ENCODE measurements at regions not wholly inside any gene's neighbourhood (a gene's known extent, or its start where the extent isn't known, plus 50 kb on each side); places are given as distances from the start of the nearest gene placed in this dataset.

- no peak for DNase-seq (ENCODE audit: low spot score)
Measured at GRCh38 chr6:156562636-156563035, 214.5 kb upstream of the ARID1B start.

- DNase-seq (ENCODE audit: low spot score), result no peak
Measured at GRCh38 chr6:156562019-156562418, 215.2 kb upstream of the ARID1B start.

GRCh38 chr6:156560476-156560875 is 216.7 kb upstream of the ARID1B start:
- DNase-seq (ENCODE audit: low spot score), result no peak

- DNase-seq (ENCODE audit: low spot score), result no peak
Measured at GRCh38 chr6:156559162-156559690, 218.0 kb upstream of the ARID1B start.

GRCh38 chr6:156557911-156558259 is 219.3 kb upstream of the ARID1B start:
- no peak for DNase-seq (ENCODE audit: low spot score)

- DNase-seq (ENCODE audit: low spot score), result peak; percentile 31
Measured at GRCh38 chr6:156557251-156557910, 219.8 kb upstream of the ARID1B start.

GRCh38 chr6:156556811-156557210 is 220.4 kb upstream of the ARID1B start:
- DNase-seq (ENCODE audit: low spot score), result no peak

GRCh38 chr6:156555116-156555515 is 222.1 kb upstream of the ARID1B start:
- no peak for DNase-seq (ENCODE audit: low spot score)

- no peak for DNase-seq (ENCODE audit: low spot score)
Measured at GRCh38 chr6:156554160-156554559, 223.0 kb upstream of the ARID1B start.

GRCh38 chr6:156552849-156553248 is 224.3 kb upstream of the ARID1B start:
- no peak for DNase-seq (ENCODE audit: low spot score)

- DNase-seq (ENCODE audit: low spot score), result no peak
Measured at GRCh38 chr6:156550949-156551348, 226.2 kb upstream of the ARID1B start.

- no peak for DNase-seq (ENCODE audit: low spot score)
Measured at GRCh38 chr6:156545931-156546330, 231.2 kb upstream of the ARID1B start.

GRCh38 chr6:156545021-156545420 is 232.2 kb upstream of the ARID1B start:
- no peak for DNase-seq (ENCODE audit: low spot score)

- no peak for DNase-seq (ENCODE audit: low spot score)
Measured at GRCh38 chr6:156544046-156544445, 233.1 kb upstream of the ARID1B start.

- DNase-seq (ENCODE audit: low spot score), result no peak
Measured at GRCh38 chr6:156543431-156543830, 233.7 kb upstream of the ARID1B start.

GRCh38 chr6:156538875-156539660 is 238.1 kb upstream of the ARID1B start:
- DNase-seq (ENCODE audit: low spot score), result no peak

GRCh38 chr6:156534594-156534993 is 242.6 kb upstream of the ARID1B start:
- DNase-seq (ENCODE audit: low spot score), result no peak

GRCh38 chr6:156533872-156534524 is 243.2 kb upstream of the ARID1B start:
- no peak for DNase-seq (ENCODE audit: low spot score)

GRCh38 chr6:156526081-156526480 is 251.1 kb upstream of the ARID1B start:
- DNase-seq (ENCODE audit: low spot score), result no peak

- DNase-seq (ENCODE audit: low spot score), result no peak
Measured at GRCh38 chr6:156525541-156525940, 251.6 kb upstream of the ARID1B start.

GRCh38 chr6:156519940-156520339 is 257.2 kb upstream of the ARID1B start:
- DNase-seq (ENCODE audit: low spot score), result no peak

GRCh38 chr6:156517088-156517487 is 260.1 kb upstream of the ARID1B start:
- no peak for DNase-seq (ENCODE audit: low spot score)

GRCh38 chr6:156515242-156515641 is 261.9 kb upstream of the ARID1B start:
- DNase-seq (ENCODE audit: low spot score), result no peak

Data from AG08396 (cell line).